Uterus (tissue), 3 donors: ENCODE measurements at regions not wholly inside any gene's neighbourhood (a gene's known extent, or its start where the extent isn't known, plus 50 kb on each side); places are given as distances from the start of the nearest gene placed in this dataset.

Experiments used
- DNase-seq, 2 donors: peaks; one replicate each; pipeline ENCODE4 v3.0.0-alpha.2; 2019 to 2020
- H3K27ac ChIP-seq, 2 donors: fragments of 200-600 bp; sonication (generic); 1 replicate in 1 of 2; 2 replicates in 1 of 2; pipeline ENCODE4 v1.5.1; 2016 to 2018
- H3K27me3 ChIP-seq, 2 donors: fragments of 200-600 bp; sonication (generic); one replicate each; pipeline ENCODE4 v1.5.1; 2018 to 2019; ENCODE audit warnings: control low read depth in 1 of 2
- H3K36me3 ChIP-seq, 2 donors: fragments of 200-600 bp; sonication (generic); one replicate each; pipeline ENCODE4 v1.5.1; 2019; ENCODE audit warnings: control low read depth in 1 of 2
- H3K4me1 ChIP-seq, 2 donors: fragments of 200-600 bp; sonication (generic); one replicate each; pipeline ENCODE4 v1.5.1; 2018 to 2019; ENCODE audit warnings: control low read depth in 1 of 2
- H3K4me3 ChIP-seq, 2 donors: fragments of 200-600 bp; sonication (generic); 1 replicate in 1 of 2; 2 replicates in 1 of 2; pipeline ENCODE4 v1.5.1; 2018 to 2019; ENCODE audit warnings: mild to moderate bottlenecking in 1 of 2
- H3K9me3 ChIP-seq, 2 donors: fragments of 200-600 bp; sonication (generic); one replicate each; pipeline ENCODE4 v1.5.1; 2019; ENCODE audit warnings: control low read depth in 1 of 2
- POLR2A ChIP-seq, 2 donors: fragments of 450-650 bp; IDR thresholded peaks; one replicate each; pipeline ENCODE4 v1.6.1; 2016; ENCODE audit warnings: antibody characterized with exemption in 2 of 2, mild to moderate bottlenecking in 1 of 2, moderate library complexity in 1 of 2
- intact Hi-C: fragments of 100-400 bp; cut with DNase I; formaldehyde crosslinking; loops from one replicate; pipeline ENCODE4 v1.15.1; 2023; ENCODE audit warnings: low total_unique reads
- TF ChIP-seq, protein P1 (sequence below), 4 experiments: fragments of 200-600 bp in 2 of 4; fragments of 450-650 bp in 2 of 4; sonication (generic) in 2 of 4; IDR thresholded peaks; one replicate each; pipeline ENCODE4 v1.5.1; 2016 to 2019; ENCODE audit warnings: antibody characterized with exemption in 4 of 4, mild to moderate bottlenecking in 2 of 4, moderate library complexity in 1 of 4
- donor health status: DM: yes; HTN: yes; CAD: no.

DNA sequence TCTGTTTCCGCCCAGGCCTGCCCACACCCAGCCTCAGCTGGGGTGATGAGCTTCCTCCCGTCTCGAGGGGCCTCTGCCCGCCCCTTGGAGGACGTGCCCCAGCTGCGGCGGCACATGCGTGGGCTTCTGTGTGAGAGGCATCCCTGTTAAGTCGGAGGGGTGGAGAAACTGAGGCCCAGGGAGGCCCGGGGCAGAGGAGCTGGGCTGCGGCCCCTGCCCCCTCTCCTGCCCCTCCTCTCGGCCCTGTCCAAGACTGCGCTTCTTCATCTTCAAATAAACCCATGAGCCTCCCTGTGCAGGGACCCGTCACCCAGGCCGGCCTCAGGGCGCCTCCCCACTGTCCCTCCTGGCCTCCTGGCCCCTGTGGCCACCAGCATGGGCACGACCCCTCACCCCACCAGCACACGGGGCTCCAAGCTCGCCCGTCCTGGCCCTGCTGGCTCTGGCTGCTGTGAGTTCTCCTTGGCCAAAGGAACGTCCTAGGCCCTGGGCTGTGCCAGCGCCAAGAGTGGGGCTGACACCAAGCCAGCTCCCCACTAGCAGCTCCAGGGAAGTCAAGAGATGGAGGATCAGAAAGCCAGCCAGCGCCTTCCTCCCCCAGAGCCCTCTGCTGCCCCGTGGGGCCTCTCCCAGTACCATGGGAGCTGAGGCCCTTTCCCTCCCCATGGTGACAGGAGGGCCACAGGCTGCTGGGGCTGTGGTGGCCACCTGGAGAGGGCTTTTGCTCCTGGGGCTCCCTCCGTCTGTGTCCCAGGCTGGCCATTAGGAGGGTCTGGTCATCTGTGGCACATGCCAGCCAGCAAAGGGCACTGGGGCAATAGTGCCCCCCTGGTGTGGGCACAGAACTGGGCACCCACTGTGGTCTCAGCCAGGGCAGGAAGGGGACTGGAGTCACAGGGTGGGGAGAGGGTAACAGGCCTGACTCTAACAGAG lies 180.4 kb downstream of the KIF26A start:
- Histone ChIP-seq H3K27ac (no peak overlapping the region), H3K4me1 (no peaks in the 10 kb centered on the region), H3K36me3 (no peaks in the 10 kb centered on the region), H3K4me3 (no peak overlapping the region), H3K9me3 (no peaks in the 10 kb centered on the region), H3K27me3 (no peaks in the 10 kb centered on the region)
- no peak for TF ChIP-seq POLR2A (IDR thresholded peaks at IDR 0.05)
- TF ChIP-seq, protein P1, sequence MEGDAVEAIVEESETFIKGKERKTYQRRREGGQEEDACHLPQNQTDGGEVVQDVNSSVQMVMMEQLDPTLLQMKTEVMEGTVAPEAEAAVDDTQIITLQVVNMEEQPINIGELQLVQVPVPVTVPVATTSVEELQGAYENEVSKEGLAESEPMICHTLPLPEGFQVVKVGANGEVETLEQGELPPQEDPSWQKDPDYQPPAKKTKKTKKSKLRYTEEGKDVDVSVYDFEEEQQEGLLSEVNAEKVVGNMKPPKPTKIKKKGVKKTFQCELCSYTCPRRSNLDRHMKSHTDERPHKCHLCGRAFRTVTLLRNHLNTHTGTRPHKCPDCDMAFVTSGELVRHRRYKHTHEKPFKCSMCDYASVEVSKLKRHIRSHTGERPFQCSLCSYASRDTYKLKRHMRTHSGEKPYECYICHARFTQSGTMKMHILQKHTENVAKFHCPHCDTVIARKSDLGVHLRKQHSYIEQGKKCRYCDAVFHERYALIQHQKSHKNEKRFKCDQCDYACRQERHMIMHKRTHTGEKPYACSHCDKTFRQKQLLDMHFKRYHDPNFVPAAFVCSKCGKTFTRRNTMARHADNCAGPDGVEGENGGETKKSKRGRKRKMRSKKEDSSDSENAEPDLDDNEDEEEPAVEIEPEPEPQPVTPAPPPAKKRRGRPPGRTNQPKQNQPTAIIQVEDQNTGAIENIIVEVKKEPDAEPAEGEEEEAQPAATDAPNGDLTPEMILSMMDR (IDR thresholded peaks at IDR 0.05), result no peak
- intact Hi-C loops, result no loop called here
- DNase-seq, result peak in 1 of 2 donors; percentile 5

DNA sequence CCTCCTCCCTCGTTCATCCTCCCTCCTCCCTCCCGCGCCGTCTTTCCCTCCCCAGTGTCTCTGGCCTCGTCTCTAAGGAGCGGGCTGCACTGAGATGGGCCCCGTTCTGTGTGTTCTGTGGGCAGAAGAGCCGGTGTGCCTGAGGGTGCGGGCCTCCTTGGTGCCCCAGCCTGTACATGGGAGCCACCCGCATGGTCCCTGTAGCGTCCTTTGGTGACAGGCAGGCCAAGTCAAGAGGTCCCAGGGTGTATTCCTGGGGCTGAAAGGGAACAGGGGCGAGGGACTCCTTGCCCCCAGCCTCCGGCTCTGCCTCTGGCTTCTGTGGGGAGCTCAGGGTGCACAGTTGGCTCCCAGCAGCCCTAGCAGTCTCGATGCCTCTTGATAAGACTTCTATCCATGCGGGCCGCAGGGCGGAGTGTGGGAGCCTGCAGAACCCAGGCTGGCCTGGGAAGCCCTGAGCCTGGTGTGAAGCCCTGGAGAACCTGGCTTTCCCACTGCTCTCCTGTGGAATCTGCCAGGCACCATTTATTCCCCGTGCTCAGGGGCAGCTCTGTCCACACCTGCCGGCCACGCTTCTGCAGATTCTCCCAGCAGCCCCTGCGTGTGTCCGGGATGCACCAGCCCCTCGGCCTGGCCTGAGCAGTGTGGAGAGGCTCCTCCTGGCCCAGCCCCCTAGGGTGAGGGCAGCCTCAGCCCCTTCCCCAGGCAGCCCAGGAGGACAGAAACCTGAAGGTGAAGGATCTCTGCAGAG lies 181.3 kb downstream of the KIF26A start:
- TF ChIP-seq, protein P1 (IDR thresholded peaks at IDR 0.05), result no peak
- TF ChIP-seq POLR2A (IDR thresholded peaks at IDR 0.05), result no peak
- H3K4me1 ChIP-seq, result no peaks in the 10 kb centered on the region
- intact Hi-C loops, result no loop called here
- DNase-seq, result no peak
- H3K27me3 ChIP-seq, result no peaks in the 10 kb centered on the region
- H3K36me3 ChIP-seq, result no peaks in the 10 kb centered on the region
- H3K27ac ChIP-seq, result no peak overlapping the region
- H3K4me3 ChIP-seq, result no peak overlapping the region
- no peaks in the 10 kb centered on the region for H3K9me3 ChIP-seq

DNA sequence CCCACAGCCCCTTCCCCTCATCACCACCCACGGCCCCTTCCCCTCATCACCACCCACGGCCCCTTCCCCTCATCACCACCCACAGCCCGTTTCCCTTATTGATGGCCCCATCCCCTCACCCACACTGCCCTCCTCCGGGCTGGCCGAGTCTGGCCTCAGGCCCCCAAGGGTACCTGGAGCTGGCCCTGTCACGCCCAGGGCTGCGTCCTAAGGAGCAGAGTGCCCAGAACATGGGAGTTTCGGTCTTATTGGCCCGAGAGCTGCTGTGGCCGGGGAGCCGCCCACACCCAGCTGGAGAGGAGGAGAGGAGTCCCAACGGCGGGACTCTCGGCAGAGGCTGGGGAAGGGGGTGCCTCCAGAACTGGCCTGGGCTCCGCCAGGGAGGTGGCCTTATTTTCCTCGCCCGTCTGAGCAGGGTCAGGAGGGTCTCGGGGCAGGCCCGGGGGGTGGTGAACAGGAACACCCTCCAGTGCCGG lies 182.3 kb downstream of the KIF26A start:
- no peak for TF ChIP-seq POLR2A (IDR thresholded peaks at IDR 0.05)
- TF ChIP-seq, protein P1 (IDR thresholded peaks at IDR 0.05), result no peak
- Histone ChIP-seq H3K27ac (no peak overlapping the region), H3K4me1 (no peaks in the 10 kb centered on the region), H3K9me3 (no peaks in the 10 kb centered on the region), H3K27me3 (no peaks in the 10 kb centered on the region), H3K36me3 (no peaks in the 10 kb centered on the region), H3K4me3 (no peak overlapping the region)
- no peak for DNase-seq
- intact Hi-C loops, result no loop called here

DNA sequence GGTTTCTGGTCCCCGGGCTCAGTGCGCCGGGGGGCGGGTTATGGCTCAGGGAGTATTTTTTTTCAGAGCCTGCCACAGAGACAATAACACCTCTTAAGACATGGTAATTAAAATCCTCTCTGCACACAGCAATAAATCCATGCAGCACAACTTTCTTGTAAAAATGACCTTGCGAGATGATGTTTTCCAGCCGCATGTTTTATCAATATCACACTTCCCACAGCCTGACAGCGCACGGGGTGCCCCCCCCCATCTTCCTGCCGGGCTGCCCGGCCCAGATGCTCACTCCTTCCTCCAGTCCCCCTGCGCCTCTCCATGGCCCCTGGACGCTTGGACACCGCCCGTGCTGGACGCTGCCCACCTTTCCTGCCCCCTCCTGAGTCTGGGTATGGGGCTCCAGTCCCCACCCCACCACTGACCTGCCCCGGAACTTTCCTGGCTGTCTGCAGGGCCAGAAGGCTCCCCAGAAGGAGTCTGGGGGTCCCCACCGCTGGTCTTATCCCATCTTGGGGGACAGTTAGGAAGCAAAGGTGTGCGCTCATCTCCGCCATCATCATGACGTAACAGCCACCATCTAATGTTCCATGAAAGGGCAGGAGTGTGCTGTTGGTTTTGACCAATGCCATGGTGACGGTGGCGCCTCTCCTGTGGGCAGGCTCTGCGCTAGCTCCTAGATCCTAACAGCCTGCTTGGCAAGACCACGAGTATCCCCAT lies 182.9 kb downstream of the KIF26A start:
- no peaks in the 10 kb centered on the region for H3K9me3 ChIP-seq
- no peak overlapping the region for H3K27ac ChIP-seq
- intact Hi-C loops, result no loop called here
- no peaks in the 10 kb centered on the region for H3K4me1 ChIP-seq
- peak in 1 of 2 donors; percentile 7 for DNase-seq
- H3K36me3 ChIP-seq, result no peaks in the 10 kb centered on the region
- H3K4me3 ChIP-seq, result no peak overlapping the region
- TF ChIP-seq, protein P1 (IDR thresholded peaks at IDR 0.05), result no peak
- TF ChIP-seq POLR2A (IDR thresholded peaks at IDR 0.05), result no peak
- no peaks in the 10 kb centered on the region for H3K27me3 ChIP-seq
